Hematopoietic multipotent progenitor cell treated with erythropoietin and hydrocortisone succinate and interleukin-3 and kit ligand, for 4 days (in vitro differentiated cells): ENCODE measurements at regions not wholly inside any gene's neighbourhood (a gene's known extent, or its start where the extent isn't known, plus 50 kb on each side); places are given as distances from the start of the nearest gene placed in this dataset.
A peak's percentile ranks its signal among the peaks of the same experiment; 100 is the strongest.
"Not testable (repeated sequence)": the region's sequence is repeated elsewhere in the genome, so short reads cannot be mapped to it uniquely, and the experiment has no call there.

ENCODE experiments used
- DNase-seq: peaks from one replicate; pipeline ENCODE4 v3.0.0-alpha.2; 2015

GRCh38 chr10:4281190-4281825 lies 496.3 kb upstream of the KLF6 start:
- DNase-seq = no peak

- DNase-seq = no peak
Measured at GRCh38 chr10:4280461-4281189, 495.6 kb upstream of the KLF6 start.

DNA sequence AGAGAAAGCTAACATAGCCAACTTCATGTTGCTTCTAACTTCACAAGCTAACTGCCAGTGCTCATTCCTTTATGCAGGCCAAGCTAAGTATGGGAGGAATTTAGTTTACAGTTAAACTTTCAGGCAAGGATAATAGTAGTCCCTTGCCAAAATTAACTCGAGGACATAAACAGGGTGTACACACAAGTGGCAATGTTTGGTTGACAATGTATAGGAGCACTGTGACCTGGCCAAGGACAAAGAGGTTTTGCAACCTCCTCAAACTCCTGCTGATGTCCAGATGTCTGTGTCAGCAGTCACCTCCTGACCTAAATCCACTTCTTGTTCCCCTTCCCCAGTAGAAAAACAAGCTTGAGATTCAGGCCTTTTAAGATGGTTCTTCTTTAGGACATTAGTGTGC lies 494.6 kb upstream of the KLF6 start:
- no peak for DNase-seq

- no peak for DNase-seq
Measured at GRCh38 chr10:4278186-4278585, 493.2 kb upstream of the KLF6 start.

GRCh38 chr10:4276151-4276550 lies 491.1 kb upstream of the KLF6 start:
- DNase-seq = no peak

DNA sequence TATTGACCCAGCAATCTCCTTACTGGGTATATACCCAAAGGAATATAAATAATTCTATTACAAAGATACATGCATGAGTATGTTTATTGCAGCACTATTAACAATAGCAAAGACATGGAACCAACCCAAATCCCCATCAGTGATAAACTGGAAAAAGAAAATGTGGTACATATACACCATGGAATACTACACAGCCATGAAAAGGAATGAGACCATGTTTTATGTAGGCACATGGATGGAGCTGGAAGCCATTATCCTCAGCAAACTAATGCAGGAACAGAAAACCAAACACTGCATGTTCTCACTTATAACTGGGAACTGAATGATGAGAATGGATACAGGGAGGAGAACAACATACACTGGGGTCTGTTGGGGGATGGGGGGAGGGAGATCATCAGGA lies 489.7 kb upstream of the KLF6 start:
- DNase-seq = not testable (repeated sequence)

DNA sequence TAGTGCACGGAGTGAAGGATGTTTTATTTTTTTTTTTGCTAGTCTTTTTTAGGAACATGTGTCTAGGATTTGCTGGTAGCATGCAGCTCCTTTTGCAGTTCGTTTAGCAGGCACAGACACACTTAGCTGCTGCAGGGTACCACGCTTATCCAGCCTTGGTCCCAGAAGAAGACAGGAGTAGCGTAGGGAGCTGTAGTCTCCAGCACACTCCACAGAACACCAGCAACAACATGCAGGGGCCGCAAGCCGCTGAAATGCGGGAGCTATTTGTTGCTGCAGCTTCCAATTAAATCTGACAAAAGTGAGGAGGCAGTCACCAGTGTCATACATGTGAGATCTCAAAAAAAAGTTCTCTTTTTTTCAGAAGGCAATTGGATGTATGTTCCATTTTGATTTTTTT lies 486.2 kb upstream of the KLF6 start:
- DNase-seq = no peak

DNA sequence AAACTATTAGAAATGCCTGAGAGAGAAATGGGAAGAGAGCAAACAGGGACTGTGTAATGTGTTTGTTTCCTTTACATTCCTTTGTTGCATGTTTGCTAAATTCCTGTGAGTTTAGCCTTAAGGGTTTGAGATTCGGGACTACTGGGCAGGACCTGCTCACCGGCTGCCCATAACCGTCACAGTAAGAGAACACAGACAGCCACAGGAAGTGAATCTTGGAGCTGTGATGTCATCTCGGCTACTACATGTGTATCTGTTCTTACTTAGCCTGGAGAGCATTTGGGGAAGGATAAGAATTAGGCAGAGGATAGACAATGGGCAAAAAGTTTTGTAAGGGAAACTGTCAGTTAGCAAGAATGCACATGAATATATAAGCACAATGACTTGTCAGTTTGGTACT lies 485.1 kb upstream of the KLF6 start:
- no peak for DNase-seq

DNA sequence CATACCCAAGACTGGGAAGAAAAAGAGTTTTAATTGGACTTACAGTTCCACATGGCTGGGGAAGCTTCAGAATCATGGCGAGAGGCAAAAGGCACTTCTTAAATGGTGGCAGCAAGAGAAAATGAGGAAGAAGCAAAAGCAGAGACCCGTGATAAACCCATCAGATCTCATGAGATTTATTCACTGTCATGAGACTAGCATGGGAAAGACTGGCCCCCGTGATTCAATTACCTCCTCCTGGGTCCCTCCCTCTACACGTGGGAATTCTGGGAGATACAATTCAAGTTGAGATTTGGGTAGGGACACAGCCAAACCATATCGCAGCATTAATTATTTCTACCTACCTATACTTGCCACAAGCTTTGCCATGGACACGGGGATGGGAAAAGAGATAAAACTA lies 483.5 kb upstream of the KLF6 start:
- not testable (repeated sequence) for DNase-seq

GRCh38 chr10:4267086-4267773 lies 482.2 kb upstream of the KLF6 start:
- no peak for DNase-seq

- peak; percentile 53 for DNase-seq
Measured at GRCh38 chr10:4266416-4267085, 481.5 kb upstream of the KLF6 start.

GRCh38 chr10:4265964-4266363 lies 481.0 kb upstream of the KLF6 start:
- DNase-seq = no peak

GRCh38 chr10:4264209-4264865 lies 479.3 kb upstream of the KLF6 start:
- DNase-seq = no peak

- DNase-seq = no peak
Measured at GRCh38 chr10:4263601-4263921, 478.6 kb upstream of the KLF6 start.

GRCh38 chr10:4262870-4263600 lies 478.0 kb upstream of the KLF6 start:
- no peak for DNase-seq

DNA sequence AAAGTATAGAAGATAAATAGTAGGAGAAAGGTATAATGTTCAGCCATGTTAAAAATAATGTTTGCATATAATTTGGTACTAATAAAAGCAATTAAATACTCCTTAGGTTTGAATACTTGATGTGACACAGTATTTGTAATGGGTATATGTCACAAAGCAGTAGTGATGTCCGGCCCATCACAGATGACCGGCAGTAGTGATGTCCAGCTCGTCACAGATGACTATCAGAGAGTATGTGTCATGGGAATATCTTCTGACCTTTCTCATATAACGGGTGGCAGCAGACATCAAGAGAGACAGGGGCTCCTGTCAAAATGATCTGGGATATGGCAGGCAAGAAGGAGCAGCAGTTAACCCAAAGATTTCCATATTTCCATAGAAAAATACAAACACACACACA lies 477.4 kb upstream of the KLF6 start:
- DNase-seq = no peak

DNA sequence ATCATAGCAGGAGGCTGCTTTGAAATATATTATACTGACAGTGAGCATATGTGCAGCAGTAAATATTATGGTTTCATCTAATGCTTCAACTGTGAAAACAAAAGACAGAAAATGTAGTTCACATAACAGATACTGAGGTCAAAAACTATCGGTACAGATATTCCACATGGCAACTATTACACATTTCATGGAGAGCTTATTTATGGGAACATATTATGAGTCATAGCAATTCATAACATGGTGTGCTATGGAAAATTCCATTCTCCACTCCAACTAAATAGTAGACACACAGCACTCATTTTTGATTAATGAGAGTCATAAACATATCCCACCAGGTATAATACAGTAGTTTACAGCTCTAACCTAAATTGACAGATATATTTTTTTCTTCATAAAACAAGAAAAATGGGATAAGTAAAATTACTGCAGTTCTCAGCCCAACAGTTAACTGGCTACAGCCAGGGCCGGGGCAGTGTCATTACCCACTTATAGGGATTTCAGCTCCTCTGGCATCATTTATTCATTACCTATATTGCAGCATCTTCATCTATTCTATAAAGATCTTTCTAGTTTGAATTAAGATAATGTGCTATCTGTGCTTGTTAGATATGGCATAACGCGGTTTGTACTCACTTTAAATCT lies 475.6 kb upstream of the KLF6 start:
- DNase-seq = no peak

DNA sequence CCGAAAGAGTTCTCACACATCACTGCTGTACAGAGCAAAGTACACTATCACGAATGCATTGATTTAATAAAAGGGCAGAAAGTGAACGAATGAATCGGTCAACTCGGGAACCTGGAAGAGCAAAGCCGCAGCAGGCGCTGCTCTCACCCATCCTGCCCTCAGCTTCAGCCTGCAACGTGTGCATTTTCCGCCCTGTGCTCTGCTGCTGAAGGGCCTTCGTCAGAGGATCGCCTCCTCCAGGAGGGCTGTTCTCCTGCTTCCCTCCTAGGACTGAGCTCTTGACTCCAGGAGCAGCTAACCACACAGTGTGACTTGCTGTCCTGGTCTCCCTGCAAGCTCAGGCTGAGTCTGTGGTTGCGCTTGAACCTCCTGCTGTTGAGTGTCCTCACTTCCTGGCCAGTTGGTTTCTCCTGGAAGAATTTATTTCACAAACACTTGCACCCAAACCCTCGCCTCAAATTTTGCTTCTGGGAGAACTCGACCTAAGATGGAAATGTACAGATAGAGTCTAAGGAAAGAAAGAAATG lies 473.0 kb upstream of the KLF6 start:
- no peak for DNase-seq

DNA sequence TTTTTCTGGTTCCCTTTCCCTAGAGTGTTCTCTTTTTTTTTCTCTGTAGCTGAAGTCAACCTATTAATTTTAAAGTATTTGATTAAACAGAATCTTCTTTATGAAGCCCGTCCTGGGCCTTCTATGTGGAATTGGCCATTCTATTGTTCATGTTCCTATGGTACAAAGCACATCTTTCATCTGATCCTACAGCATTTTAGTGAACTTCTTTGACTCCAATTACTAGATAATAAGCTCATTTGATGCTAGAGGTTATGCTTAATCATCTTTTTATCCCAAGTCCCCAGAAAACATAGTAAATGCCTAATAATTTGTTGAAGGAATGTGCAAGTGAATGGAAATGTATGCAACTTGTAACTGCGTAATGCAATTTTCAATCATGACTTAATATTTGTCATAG lies 472.0 kb upstream of the KLF6 start:
- DNase-seq = no peak

GRCh38 chr10:4255751-4256150 lies 470.7 kb upstream of the KLF6 start:
- no peak for DNase-seq

DNA sequence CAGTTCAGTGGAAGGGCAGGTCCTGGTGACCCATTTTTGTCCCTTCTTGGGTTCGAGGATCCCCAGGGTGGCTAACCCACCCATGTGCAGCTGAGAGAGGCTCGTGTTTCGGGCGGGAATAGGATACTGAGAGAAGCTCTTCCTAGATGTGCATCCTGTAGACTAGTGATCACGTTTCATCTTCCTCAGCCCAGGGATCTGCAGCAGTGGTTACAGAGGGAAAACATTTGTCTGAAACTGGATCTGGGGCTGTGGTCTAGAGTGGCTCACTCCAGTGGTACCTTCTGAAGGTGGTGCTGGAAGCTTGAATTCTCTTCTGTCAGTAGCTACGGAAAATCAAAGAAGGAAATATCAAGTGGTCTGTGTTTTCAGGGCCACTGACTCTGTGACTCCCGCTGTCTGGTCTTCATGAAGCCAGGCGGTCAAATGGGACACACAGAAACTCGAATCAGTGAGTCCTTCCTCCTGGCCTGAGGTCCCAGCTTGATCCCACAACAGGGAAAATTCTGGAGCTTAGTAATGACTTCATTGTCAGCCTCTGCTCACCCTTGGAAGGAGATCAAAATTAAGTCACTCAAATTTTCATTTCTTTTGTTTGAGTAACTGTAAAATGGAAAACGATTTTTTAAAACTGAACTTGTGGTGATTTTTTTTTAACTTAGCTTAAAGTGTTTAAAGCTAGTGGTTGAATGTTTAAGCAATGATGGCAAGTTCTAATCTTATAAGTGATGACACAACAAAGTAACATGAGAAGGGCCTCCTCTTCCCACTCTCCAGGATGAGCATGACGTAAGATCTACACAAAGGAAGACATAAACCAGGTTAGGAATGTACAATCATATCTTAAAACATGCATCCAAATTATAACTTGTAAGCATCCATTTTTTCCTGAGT lies 469.3 kb upstream of the KLF6 start:
- no peak for DNase-seq
